ENCODE measurements at regions not wholly inside any gene's neighbourhood (a gene's known extent, or its start where the extent isn't known, plus 50 kb on each side); places are given as distances from the start of the nearest gene placed in this dataset.

DNA sequence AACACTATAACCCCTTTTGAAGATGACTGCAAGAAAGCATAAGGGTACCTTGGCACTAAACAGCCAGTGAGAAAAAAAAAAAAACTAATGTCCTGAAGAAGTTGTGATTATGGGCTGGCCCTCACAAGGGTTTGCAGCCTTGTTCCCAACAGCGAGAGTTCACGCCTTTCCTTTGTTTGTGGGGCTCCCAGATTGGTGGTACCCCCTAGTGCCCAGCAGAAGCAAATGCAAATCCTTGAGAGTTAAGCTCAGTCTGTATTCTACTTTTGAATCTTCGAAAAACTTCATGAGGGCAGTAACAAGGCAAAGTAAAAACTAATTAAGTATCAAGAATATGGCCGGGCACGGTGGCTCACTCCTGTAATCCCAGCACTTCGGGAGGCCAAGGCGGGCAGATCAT, 238.9 kb upstream of the LMO3 start:
- no peak for TF ChIP-seq POLR2A (IDR thresholded peaks at IDR 0.05)
- TF ChIP-seq, protein P1, sequence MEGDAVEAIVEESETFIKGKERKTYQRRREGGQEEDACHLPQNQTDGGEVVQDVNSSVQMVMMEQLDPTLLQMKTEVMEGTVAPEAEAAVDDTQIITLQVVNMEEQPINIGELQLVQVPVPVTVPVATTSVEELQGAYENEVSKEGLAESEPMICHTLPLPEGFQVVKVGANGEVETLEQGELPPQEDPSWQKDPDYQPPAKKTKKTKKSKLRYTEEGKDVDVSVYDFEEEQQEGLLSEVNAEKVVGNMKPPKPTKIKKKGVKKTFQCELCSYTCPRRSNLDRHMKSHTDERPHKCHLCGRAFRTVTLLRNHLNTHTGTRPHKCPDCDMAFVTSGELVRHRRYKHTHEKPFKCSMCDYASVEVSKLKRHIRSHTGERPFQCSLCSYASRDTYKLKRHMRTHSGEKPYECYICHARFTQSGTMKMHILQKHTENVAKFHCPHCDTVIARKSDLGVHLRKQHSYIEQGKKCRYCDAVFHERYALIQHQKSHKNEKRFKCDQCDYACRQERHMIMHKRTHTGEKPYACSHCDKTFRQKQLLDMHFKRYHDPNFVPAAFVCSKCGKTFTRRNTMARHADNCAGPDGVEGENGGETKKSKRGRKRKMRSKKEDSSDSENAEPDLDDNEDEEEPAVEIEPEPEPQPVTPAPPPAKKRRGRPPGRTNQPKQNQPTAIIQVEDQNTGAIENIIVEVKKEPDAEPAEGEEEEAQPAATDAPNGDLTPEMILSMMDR (IDR thresholded peaks at IDR 0.05), result no peak
- no peak for TF ChIP-seq POLR2AphosphoS5 (IDR thresholded peaks at IDR 0.05)

Measured in transverse colon (tissue), 4 donors.